IMR-90 (cell line): ENCODE measurements at regions not wholly inside any gene's neighbourhood (a gene's known extent, or its start where the extent isn't known, plus 50 kb on each side); places are given as distances from the start of the nearest gene placed in this dataset.

Experiments
- ATAC-seq: fragments of 200-7000 bp; cut with Tn5 transposase; 2 replicates; pipeline ENCODE4 v1.9.1; 2020; ENCODE audit warnings: low read depth, mild to moderate bottlenecking, moderate library complexity
- BruUV-seq: library from RNA; stranded (reverse); fragments of 400-500 nt; replicated peaks from 2 replicates; lab custom pipeline; 2021; lab: Mats Ljungman, UMichigan
- CTCF ChIA-PET: fragments of 300-600 bp; formaldehyde crosslinking; extraction: SDS; loops from one replicate; lab custom pipeline; 2021; ENCODE audit warnings: antibody characterized with exemption; lab: Yijun Ruan, JAX
- POLR2A ChIA-PET: fragments of 300-600 bp; sonication (Branson Sonifier 250); formaldehyde crosslinking; loops from one replicate; lab custom pipeline; 2022; ENCODE audit warnings: antibody characterized with exemption; ENCODE audit not compliant: unreplicated experiment; lab: Charles Lee
- DNase-seq: peaks from one replicate; pipeline ENCODE4 v3.0.0; 2013
- H2AFZ ChIP-seq: replicated peaks from 2 replicates; pipeline ENCODE3; 2013; ENCODE audit warnings: low read length, mild to moderate bottlenecking; ENCODE audit not compliant: poor library complexity
- H2AK5ac ChIP-seq: 2 replicates; pipeline ENCODE4 v1.6.1; 2013; ENCODE audit warnings: low read depth, low read length, inconsistent platforms
- H2AK9ac ChIP-seq: replicated peaks from 2 replicates; pipeline ENCODE3; 2013; ENCODE audit warnings: mild to moderate bottlenecking, low read depth, low read length, moderate library complexity; ENCODE audit not compliant: poor library complexity
- H2BK120ac ChIP-seq: 2 replicates; pipeline ENCODE4 v1.6.1; 2013; ENCODE audit warnings: low read depth, low read length, inconsistent platforms
- H2BK15ac ChIP-seq: 3 replicates; pipeline ENCODE4 v1.6.1; 2013; ENCODE audit warnings: low read depth, low read length, inconsistent platforms
- H2BK20ac ChIP-seq: 2 replicates; pipeline ENCODE4 v1.6.1; 2013; ENCODE audit warnings: low read depth, mild to moderate bottlenecking, inconsistent platforms, low read length, moderate library complexity
- H2BK5ac ChIP-seq: 2 replicates; pipeline ENCODE4 v1.6.1; 2013; ENCODE audit warnings: mild to moderate bottlenecking, low read depth, low read length, inconsistent platforms; ENCODE audit not compliant: poor library complexity, severe bottlenecking
- H3K14ac ChIP-seq: replicated peaks from 2 replicates; pipeline ENCODE4 v1.6.1; 2013; ENCODE audit warnings: low read depth, low read length, inconsistent platforms
- H3K18ac ChIP-seq: 2 replicates; pipeline ENCODE4 v1.6.1; 2013; ENCODE audit warnings: low read depth, low read length, control low read depth
- H3K23ac ChIP-seq: 2 replicates; pipeline ENCODE4 v1.6.1; 2013; ENCODE audit warnings: low read depth, low read length, inconsistent platforms
- H3K27ac ChIP-seq: 2 replicates; pipeline ENCODE4 v1.5.1; 2013; ENCODE audit warnings: mild to moderate bottlenecking, control low read depth, low read length; ENCODE audit not compliant: insufficient read depth
- H3K27me3 ChIP-seq: 2 replicates; pipeline ENCODE4 v1.6.1; 2013; ENCODE audit warnings: low read length; ENCODE audit not compliant: control insufficient read depth, insufficient read depth
- H3K36me3 ChIP-seq: 2 replicates; pipeline ENCODE4 v1.6.1; 2013; ENCODE audit warnings: low read length, mixed read lengths; ENCODE audit not compliant: control insufficient read depth, insufficient read depth
- H3K4ac ChIP-seq: 2 replicates; pipeline ENCODE4 v1.6.1; 2013; ENCODE audit warnings: low read depth, low read length, inconsistent platforms
- H3K4me1 ChIP-seq: 2 replicates; pipeline ENCODE4 v1.6.1; 2013; ENCODE audit warnings: low read length, mixed read lengths; ENCODE audit not compliant: control insufficient read depth, insufficient read depth
- H3K4me2 ChIP-seq: 2 replicates; pipeline ENCODE4 v1.6.1; 2013; ENCODE audit warnings: low read depth, mild to moderate bottlenecking, control low read depth, low read length, moderate library complexity
- H3K4me3 ChIP-seq: 2 replicates; pipeline ENCODE4 v1.5.1; 2013; ENCODE audit warnings: low read depth, mild to moderate bottlenecking, control low read depth, low read length, moderate library complexity; ENCODE audit not compliant: insufficient read depth
- H3K56ac ChIP-seq: 2 replicates; pipeline ENCODE4 v1.6.1; 2013; ENCODE audit warnings: low read length, inconsistent platforms; ENCODE audit not compliant: insufficient read depth; ENCODE audit errors: extremely low read depth
- H3K79me1 ChIP-seq, 2 experiments: 2 replicates each; pipeline ENCODE4 v1.6.1; 2013; ENCODE audit warnings: low read length in 2 of 2, inconsistent platforms in 1 of 2, low read depth in 1 of 2
- H3K9ac ChIP-seq: 2 replicates; pipeline ENCODE4 v1.6.1; 2013; ENCODE audit warnings: low read depth, low read length, control low read depth
- H3K9me1 ChIP-seq: 2 replicates; pipeline ENCODE4 v1.6.1; 2013; ENCODE audit warnings: low read length, inconsistent platforms; ENCODE audit not compliant: insufficient read depth
- H3K9me3 ChIP-seq: 2 replicates; pipeline ENCODE4 v1.6.1; 2013; ENCODE audit warnings: low read length; ENCODE audit not compliant: control insufficient read depth, insufficient read depth
- H4K20me1 ChIP-seq: 2 replicates; pipeline ENCODE4 v1.6.1; 2013; ENCODE audit warnings: low read length, inconsistent platforms; ENCODE audit not compliant: insufficient read depth
- H4K5ac ChIP-seq: 2 replicates; pipeline ENCODE4 v1.6.1; 2013; ENCODE audit warnings: mild to moderate bottlenecking, low read depth, low read length, control low read depth
- H4K8ac ChIP-seq, 2 experiments: 2 replicates each; pipeline ENCODE4 v1.6.1; 2013; ENCODE audit warnings: low read depth in 2 of 2, low read length in 2 of 2, control low read depth in 1 of 2, inconsistent platforms in 1 of 2
- H4K91ac ChIP-seq: 2 replicates; pipeline ENCODE4 v1.6.1; 2013; ENCODE audit warnings: low read depth, low read length, inconsistent platforms; ENCODE audit not compliant: insufficient read depth
- BHLHE40 ChIP-seq: fragments of 150-350 bp; IDR thresholded peaks from 2 replicates; pipeline ENCODE4 v1.6.1; 2016; ENCODE audit warnings: mild to moderate bottlenecking, low read depth, low read length
- CTCF ChIP-seq: conservative IDR thresholded peaks from 2 replicates; pipeline ENCODE4 v1.5.1; 2012; ENCODE audit warnings: mild to moderate bottlenecking, low read depth, low read length, improper control_type of control experiment
- RFX5 ChIP-seq: IDR thresholded peaks from 2 replicates; pipeline ENCODE4 v1.8.0; 2012; ENCODE audit warnings: low read depth, mild to moderate bottlenecking, low read length, moderate library complexity
- WGBS, 2 experiments: methylation state at CpG; one replicate each; pipeline versions ENCODE4 v1.1.5 to v1.1.7; 2013; ENCODE audit warnings: missing lambda C conversion rate in 2 of 2; ENCODE audit not compliant: insufficient read length in 1 of 2; ENCODE audit errors: extremely low coverage in 2 of 2; 5-methylcytosine and 5-hydroxymethylcytosine counted together
- dilution Hi-C: fragments of 300-500 bp; cut with HindIII; formaldehyde crosslinking; loops from one replicate; pipeline ENCODE4 v1.14.3; 2018; ENCODE audit warnings: low sequenced_read_pairs; ENCODE audit not compliant: unreplicated experiment
- in situ Hi-C: fragments of 300-500 bp; cut with MboI; formaldehyde crosslinking; loops from 3 replicates; pipeline ENCODE4 v1.14.3; 2019; ENCODE audit warnings: low sequenced_read_pairs, inconsistent platforms, mixed read lengths
- intact Hi-C: fragments of 100-400 bp; cut with micrococcal nuclease; formaldehyde crosslinking; loops from 2 replicates; pipeline ENCODE4 v1.10.0; 2022

GRCh38 chr5:168147106-168147505 is 144.3 kb upstream of the WWC1 start:
- H3K4me1 ChIP-seq: no peaks in the 10 kb centered on the region
- H3K9me1 ChIP-seq: no peaks in the 10 kb centered on the region
- no peak overlapping the region for H3K18ac ChIP-seq
- H2AK9ac ChIP-seq: no peak overlapping the region
- no peak overlapping the region for H3K4me3 ChIP-seq
- 20% methylated on average over 4 of the region's 8 CpGs; no CpG with 5 or more reads in 1 of the 2 experiments for WGBS, 2 experiments
- H2BK5ac ChIP-seq: no peak overlapping the region
- intact Hi-C loops: no loop called here
- H3K79me1 ChIP-seq: no peaks in the 10 kb centered on the region
- no peak overlapping the region for H2BK120ac ChIP-seq
- POLR2A ChIA-PET: no interaction called here
- H4K91ac ChIP-seq: no peak overlapping the region
- dilution Hi-C loops: no loop called here
- in situ Hi-C loops: no loop called here
- H2BK15ac ChIP-seq: no peak overlapping the region
- no peaks in the 10 kb centered on the region for H4K20me1 ChIP-seq
- TF ChIP-seq BHLHE40: no peak
- no peak for TF ChIP-seq RFX5
- no peak for TF ChIP-seq CTCF
- no peak overlapping the region for H3K4me2 ChIP-seq
- no peak overlapping the region for H2BK20ac ChIP-seq
- no peak overlapping the region for H3K23ac ChIP-seq
- no peak overlapping the region for H4K5ac ChIP-seq
- H3K27me3 ChIP-seq: no peaks in the 10 kb centered on the region
- ATAC-seq (no peak), DNase-seq (no peak)
- no peak overlapping the region for H3K9ac ChIP-seq
- H3K36me3 ChIP-seq: no peaks in the 10 kb centered on the region
- H3K9me3 ChIP-seq: no peaks in the 10 kb centered on the region
- no TSS peak for BruUV-seq
- no peak overlapping the region for H3K27ac ChIP-seq
- no peak overlapping the region for H4K8ac ChIP-seq
- no peak overlapping the region for H2AFZ ChIP-seq
- no peak overlapping the region for H2AK5ac ChIP-seq
- H3K56ac ChIP-seq: no peak overlapping the region
- no peak overlapping the region for H3K14ac ChIP-seq
- H3K4ac ChIP-seq: no peak overlapping the region
- CTCF ChIA-PET: no interaction called here
